ENCODE measurements at regions not wholly inside any gene's neighbourhood (a gene's known extent, or its start where the extent isn't known, plus 50 kb on each side); places are given as distances from the start of the nearest gene placed in this dataset.

DNA sequence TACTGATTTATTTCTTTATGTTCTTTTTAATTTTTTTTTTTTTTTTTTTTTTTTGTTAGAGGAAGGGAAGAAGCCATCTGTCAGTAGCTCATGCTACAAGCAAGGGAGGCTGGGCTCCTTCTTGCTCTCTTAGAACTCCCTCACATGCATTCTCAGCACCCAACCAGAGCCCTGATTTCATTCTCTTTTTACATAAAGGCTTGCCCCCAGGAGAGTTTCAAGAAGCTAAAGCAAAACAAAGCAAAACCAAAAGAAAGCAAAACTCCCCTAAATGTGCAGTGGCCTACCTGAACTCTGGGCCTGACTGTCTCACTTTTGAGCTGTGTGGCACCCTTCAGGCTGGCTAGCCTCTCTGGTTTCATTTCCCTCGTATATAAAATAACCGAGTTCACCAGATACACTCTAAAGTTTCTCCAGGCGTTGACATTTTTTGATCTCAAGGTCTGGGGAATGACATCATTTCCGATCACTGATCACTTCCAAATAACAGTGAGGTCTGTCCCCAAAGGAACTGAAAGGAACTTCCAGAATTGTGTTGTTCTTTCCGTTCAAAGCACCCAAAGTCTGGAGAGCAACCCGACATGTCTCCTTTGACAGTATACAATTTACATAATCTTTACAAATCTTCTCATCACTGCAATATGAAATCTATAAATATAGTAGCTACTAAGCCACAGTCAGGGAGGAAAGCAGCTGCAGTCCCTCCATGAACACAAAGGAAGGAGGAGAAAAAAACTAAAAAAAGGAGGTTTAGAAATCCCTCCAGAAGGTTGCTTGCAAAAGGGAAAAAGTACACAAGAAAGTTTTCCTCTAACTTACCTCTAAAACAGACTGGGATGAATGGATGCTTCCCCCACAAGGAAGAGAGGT lies 145.6 kb upstream of the NCK2 start:
- H3K4me3 ChIP-seq (ENCODE audit: low read length): no peak overlapping the region
- H3K9me2 ChIP-seq (replicated peaks; ENCODE audit: low read length): no peaks in the 10 kb centered on the region
- intact Hi-C loops (cut with micrococcal nuclease): no loop called here
- no peak for TF ChIP-seq EZH2 (IDR thresholded peaks at IDR 0.05; ENCODE audit: low read length, unreplicated experiment)
- TF ChIP-seq, protein P1, sequence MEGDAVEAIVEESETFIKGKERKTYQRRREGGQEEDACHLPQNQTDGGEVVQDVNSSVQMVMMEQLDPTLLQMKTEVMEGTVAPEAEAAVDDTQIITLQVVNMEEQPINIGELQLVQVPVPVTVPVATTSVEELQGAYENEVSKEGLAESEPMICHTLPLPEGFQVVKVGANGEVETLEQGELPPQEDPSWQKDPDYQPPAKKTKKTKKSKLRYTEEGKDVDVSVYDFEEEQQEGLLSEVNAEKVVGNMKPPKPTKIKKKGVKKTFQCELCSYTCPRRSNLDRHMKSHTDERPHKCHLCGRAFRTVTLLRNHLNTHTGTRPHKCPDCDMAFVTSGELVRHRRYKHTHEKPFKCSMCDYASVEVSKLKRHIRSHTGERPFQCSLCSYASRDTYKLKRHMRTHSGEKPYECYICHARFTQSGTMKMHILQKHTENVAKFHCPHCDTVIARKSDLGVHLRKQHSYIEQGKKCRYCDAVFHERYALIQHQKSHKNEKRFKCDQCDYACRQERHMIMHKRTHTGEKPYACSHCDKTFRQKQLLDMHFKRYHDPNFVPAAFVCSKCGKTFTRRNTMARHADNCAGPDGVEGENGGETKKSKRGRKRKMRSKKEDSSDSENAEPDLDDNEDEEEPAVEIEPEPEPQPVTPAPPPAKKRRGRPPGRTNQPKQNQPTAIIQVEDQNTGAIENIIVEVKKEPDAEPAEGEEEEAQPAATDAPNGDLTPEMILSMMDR (conservative IDR thresholded peaks at IDR 0.05; ENCODE audit: low read depth, low read length): no peak
- TF ChIP-seq EZH2phosphoT487 (IDR thresholded peaks at IDR 0.05; ENCODE audit: borderline replicate concordance, low read length): no peak
- H3K27ac ChIP-seq (ENCODE audit: low read length): no peak overlapping the region
- no peaks in the 10 kb centered on the region for H3K9me3 ChIP-seq (ENCODE audit: low read length)
- H2AFZ ChIP-seq (ENCODE audit: low read length): no peak overlapping the region
- POLR2A ChIA-PET (ENCODE audit: unreplicated experiment): no interaction called here
- BruUV-seq (replicated peaks): no TSS peak
- no peaks in the 10 kb centered on the region for H3K27me3 ChIP-seq (ENCODE audit: low read length)
- no peak overlapping the region for H3K9ac ChIP-seq (ENCODE audit: low read length)
- H3K4me2 ChIP-seq (ENCODE audit: low read length): no peak overlapping the region
- H3K4me1 ChIP-seq (ENCODE audit: insufficient read depth, low read length): peaks cover 20% of the 10 kb centered on the region
- no peaks in the 10 kb centered on the region for H3K36me3 ChIP-seq (ENCODE audit: low read depth, low read length)
- no peaks in the 10 kb centered on the region for H4K20me1 ChIP-seq (ENCODE audit: low read length)
- H3F3A ChIP-seq (ENCODE audit: low read length, unreplicated experiment): peaks cover 4% of the 10 kb centered on the region
- no peak for ATAC-seq
- no peaks in the 10 kb centered on the region for H3K79me2 ChIP-seq (ENCODE audit: low read length)
- CTCF ChIA-PET: interaction anchor here (0.6 kb wide), 1 partner anchor 114 kb away, joined by 4 read pairs; no protein-coding TSS in a partner anchor
- no peak for DNase-seq

DNA sequence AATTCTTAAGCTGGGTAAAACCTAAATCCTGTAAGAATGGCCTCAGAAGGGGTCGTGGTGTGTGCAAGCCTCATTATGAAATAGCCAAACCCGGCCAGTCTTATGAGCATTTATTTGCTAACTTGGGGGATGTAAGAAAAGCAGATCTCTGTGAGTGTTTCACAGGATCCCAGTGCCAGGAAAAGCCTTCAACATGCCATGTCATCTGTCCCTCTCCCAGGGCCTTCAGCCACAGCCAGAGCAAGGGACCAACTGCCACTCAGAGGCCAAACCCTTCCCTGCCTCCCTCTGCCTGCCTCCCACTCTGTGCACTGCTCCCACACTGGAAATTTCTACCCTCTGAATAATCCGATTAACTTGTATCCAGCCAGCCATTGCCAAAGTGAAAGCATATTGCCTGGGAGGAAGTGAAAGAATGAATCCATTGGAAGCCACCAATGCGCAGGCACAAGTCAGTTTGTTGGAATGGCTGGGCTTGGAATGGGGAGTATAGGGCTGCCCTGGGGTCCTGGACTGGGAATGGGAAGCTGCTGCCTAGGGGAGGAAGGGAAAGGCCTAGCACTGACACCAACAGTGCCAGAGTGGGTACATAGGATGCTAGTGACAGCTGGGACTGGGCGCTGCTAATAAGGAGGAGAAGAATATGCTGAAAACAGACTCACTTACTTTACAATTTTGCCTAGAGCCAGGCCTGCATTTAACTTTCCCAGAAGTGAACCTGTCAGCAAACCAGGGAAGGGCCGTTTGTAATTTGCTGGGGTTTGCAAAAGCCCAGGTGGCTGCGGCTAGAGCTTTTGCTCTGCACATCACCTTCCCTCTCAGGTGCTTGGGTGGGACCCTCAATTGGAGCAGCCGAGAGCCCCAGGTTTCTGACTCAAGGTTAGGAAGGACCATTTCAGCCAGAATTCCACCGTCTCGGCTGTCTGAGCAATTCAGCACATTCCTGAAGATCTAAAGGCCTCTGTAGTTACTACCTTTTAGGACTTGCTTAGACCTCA lies 146.6 kb upstream of the NCK2 start:
- peaks cover 28% of the 10 kb centered on the region for H3K4me1 ChIP-seq (ENCODE audit: insufficient read depth, low read length)
- BruUV-seq (replicated peaks): no TSS peak
- intact Hi-C loops (cut with micrococcal nuclease): no loop called here
- no peak for TF ChIP-seq EZH2phosphoT487 (IDR thresholded peaks at IDR 0.05; ENCODE audit: borderline replicate concordance, low read length)
- TF ChIP-seq EZH2 (IDR thresholded peaks at IDR 0.05; ENCODE audit: low read length, unreplicated experiment): no peak
- TF ChIP-seq, protein P1 (conservative IDR thresholded peaks at IDR 0.05; ENCODE audit: low read depth, low read length): no peak
- DNase-seq (no peak), ATAC-seq (no peak)
- no peak overlapping the region for H3K27ac ChIP-seq (ENCODE audit: low read length)
- H3K27me3 ChIP-seq (ENCODE audit: low read length): no peaks in the 10 kb centered on the region
- H3K9ac ChIP-seq (ENCODE audit: low read length): no peak overlapping the region
- H4K20me1 ChIP-seq (ENCODE audit: low read length): no peaks in the 10 kb centered on the region
- POLR2A ChIA-PET (ENCODE audit: unreplicated experiment): no interaction called here
- H3K9me3 ChIP-seq (ENCODE audit: low read length): no peaks in the 10 kb centered on the region
- H3K36me3 ChIP-seq (ENCODE audit: low read depth, low read length): no peaks in the 10 kb centered on the region
- H3K79me2 ChIP-seq (ENCODE audit: low read length): no peaks in the 10 kb centered on the region
- no peak overlapping the region for H3K4me2 ChIP-seq (ENCODE audit: low read length)
- H3K4me3 ChIP-seq (ENCODE audit: low read length): no peak overlapping the region
- no peak overlapping the region for H2AFZ ChIP-seq (ENCODE audit: low read length)
- CTCF ChIA-PET: no interaction called here
- peaks cover 4% of the 10 kb centered on the region for H3F3A ChIP-seq (ENCODE audit: low read length, unreplicated experiment)
- no peaks in the 10 kb centered on the region for H3K9me2 ChIP-seq (replicated peaks; ENCODE audit: low read length)

Data from PC-3 (cell line).